Activated CD4-positive, alpha-beta T cell treated with anti-CD3 and anti-CD28 coated beads, Interleukin-2, Interleukin-4, amounts not matched to agents 100 ng/mL and 50 ng/mL, durations not matched to agents 16 hours and 8 hours (primary cell): ENCODE measurements at regions not wholly inside any gene's neighbourhood (a gene's known extent, or its start where the extent isn't known, plus 50 kb on each side); places are given as distances from the start of the nearest gene placed in this dataset.

Source experiments
- DNase-seq: peaks from one replicate; pipeline ENCODE4 v3.0.0-alpha.2; 2020; ENCODE audit warnings: low spot score

DNA sequence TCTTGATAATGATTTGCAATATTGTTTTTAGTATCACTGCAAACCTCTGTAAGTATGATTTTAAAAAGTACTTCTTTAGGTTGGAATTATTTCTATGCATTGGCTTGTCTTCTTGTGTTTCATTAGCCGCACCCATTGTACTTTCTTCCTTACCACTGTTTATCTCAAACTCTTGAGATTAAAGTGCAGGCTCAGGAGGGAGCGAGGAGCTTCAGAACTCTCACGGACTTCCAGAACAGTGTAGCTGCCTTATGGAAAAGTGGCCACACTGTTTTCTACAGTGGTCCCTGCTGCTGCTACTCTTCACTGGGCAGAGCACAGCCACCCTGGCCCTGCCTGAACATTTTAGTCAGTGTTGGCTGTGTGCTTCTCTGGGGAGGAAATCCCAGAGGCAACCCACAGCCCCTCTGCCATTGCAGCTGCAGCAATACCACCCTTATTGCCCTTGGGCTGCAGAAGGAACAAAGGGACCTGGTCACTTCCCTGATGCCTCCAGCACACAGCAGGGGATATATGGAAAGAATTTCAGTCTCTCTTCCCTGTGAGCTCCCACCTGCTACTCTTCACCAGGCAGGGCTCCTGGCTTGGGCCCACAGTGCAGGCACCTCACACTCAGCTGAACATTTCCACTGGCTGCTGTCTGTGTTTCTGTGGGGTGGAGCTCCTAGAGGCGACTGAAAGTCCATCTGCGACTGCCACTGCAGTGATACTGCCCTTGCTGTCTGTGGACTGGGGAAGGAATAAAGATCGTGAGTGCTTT, 91.7 kb upstream of the MAP3K4 start:
- no peak for DNase-seq

DNA sequence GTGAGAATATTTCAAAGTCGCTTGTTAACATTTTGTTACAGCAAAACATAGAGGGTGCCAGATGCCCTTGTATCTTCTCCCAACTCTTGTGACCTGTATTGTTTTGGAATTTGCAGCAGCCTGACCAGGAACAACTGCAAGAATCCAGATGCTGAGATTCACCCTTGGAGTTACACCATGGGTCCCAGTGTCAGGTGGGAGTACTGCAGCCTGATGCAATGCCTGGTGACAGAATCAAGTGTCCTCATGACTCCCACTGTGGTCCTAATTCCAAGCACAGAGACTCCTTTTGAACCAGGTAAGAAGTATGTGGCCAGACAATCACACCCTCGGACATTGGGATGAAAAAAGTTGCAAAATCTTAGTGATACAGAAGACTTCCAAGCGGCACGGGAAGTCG, 79.6 kb upstream of the MAP3K4 start:
- no peak for DNase-seq

DNA sequence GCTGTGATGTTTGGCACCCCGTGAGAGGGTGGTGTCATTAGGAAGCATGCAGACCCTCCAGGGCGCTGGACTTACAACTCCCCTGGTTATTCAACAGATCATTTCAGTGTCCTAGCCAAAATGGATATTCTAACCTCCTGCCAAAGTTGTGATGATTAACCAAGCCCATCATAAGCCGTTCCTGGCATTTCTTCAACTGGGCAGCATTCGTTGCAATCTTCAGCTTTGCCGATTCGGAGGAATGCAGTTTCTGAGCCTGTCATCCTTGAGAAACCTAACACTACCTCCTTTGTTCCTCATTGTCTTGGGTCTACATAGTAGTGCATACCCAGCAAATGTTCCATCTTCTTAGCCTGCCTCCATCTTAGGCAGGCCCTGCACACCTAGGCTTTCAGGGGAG, 79.2 kb upstream of the MAP3K4 start:
- no peak for DNase-seq

DNA sequence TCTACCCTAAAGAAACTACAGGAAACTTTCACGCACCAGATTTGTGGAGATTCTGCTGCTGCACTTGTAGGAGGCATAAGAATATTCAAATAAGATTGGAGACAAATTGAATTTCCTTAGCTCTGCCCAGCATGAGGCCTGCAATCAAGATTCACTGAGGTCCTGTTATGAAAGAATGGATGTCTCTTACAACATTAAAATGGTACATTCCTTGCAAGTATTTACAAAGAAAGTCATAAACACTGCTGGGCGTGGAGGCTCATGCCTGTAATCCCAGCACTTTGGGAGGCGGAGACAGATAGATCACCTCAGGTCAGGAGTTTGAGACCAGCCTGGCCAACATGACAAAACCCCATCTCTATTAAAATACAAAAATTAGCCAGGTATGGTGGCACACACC, 74.0 kb upstream of the MAP3K4 start:
- no peak for DNase-seq

DNA sequence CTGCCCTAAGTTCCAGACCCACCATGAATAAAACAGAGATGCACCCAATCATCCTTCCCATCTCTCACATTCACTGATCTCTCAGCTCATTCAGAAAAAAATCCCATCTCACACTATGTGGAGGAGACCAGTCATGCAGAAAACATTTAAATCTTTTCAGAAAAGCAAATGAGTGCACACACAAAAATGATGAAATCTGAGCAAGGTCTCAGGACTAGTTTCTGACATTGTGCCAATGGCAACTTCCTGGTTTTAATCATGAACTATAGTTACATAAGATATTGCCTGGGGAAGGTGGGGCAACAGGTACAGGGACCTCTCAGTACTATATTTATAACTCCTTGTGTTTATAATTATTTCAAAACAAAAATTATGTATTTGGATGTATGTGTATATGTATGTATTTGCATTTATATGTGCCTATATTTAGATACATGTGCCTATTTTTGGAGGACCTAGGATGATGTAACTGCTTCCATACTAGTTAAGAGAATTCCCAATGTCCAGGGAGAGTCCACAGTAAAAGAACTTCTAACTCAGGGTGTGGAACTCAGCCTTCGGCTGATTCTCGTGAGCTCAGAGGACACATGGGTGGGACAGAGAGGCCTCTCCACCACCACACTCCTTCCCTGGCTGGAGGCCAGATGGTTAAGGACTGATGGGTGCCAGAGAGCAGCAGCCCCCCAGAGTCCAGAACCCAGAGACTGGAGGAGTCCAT, 71.7 kb upstream of the MAP3K4 start:
- no peak for DNase-seq

DNA sequence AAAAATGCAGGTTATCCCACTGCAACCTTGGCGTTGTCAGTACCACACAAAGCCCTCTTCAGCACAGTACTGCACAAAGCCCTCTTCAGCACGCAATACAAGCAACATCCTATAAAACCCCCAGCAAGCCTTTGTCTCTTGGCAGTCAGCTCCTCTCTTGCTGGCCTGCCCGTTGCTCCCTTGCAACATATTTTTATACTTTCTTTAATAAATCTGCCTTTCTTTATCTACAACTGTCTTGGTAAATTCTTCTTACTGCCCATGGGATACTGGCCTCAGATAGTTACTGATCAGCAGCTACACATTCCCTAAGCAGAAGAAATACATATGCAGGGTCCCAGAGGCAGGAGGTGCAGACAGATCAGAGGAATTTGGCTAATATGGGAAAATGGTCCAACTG, 70.5 kb upstream of the MAP3K4 start:
- DNase-seq, result no peak

DNA sequence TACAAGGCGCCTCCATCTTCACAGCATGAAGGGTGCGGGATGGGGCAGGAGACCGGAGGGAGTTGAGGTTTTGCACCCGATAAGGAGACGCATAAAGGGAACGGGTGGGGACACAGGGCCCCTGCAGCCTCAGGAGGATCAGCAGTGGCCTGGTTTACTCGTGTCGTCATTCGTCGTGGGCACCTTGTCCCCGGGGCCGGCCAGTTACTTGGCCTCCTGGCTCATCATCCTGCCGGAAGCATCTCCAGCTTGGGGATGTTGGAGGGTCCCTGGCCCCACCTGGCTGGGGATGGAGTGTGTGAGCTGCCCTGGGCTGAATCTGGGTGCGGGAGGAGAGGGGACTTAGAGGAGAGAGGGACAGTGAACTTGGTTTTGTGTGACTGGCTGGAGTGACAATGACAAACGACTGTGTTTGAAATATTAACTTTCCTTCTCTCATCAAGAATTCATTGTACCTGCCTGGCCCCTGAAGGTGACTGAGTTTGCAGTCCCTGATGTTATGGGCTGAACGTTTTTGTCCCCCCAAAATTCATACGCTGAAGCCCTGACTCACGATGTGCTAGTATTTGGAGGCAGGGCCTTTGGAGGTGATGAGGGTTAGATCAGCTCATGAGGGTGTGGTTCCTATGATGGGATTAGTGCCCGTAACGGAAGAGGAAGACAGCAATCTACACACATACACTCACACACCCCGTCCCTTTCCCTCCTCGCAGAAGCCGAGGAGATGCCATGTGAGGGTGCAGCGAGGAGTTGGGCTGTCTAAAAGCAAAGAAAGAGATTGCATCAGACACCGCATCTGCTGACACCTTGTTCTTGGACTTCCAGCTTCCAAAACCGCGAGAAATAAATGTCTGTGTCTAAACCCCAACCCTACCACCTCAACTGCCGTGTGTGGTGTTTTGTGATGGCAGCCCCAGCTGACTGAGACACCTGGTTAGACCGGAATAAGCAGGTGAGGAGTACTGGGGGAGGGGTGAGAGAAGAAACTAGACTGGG, 65.0 kb upstream of the MAP3K4 start:
- DNase-seq, result no peak

DNA sequence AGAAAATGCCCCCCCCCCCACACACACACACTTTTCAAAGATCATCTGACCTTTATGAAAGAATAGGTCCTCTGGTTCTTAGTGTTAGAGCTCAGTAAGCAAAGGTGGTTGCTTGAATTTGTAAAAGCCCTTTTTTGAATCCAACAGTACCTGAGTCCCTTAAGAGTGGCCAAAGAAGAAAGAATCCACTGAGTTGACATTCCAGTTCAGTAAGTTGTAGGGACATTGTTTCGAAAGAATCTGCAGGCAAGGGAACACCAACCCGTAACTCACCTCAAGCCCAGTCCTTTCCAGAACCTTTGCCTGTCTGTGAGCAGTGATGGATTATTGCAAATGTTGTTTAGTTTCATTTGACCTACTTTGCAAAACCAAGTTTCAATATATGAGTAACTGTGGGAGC, 64.2 kb upstream of the MAP3K4 start:
- peak; percentile 2 for DNase-seq

DNA sequence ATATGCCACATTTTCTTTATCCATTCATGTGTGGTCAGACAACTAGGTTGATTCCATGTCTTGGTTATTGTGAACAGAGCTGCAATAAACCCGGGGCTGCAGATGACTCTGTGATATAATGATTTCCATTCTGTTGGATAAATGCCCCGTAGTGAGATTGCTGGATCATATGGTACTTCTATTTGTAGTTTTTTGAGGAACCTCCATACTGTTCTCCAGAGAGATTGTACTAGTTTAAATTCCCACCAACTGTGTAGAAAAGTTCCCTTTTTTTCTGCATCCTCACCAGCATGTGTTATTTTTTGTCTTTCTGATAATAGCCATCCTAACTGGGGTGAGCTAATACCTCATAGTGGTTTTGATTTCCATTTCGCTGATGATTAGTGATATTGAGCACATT, 62.2 kb upstream of the MAP3K4 start:
- no peak for DNase-seq

DNA sequence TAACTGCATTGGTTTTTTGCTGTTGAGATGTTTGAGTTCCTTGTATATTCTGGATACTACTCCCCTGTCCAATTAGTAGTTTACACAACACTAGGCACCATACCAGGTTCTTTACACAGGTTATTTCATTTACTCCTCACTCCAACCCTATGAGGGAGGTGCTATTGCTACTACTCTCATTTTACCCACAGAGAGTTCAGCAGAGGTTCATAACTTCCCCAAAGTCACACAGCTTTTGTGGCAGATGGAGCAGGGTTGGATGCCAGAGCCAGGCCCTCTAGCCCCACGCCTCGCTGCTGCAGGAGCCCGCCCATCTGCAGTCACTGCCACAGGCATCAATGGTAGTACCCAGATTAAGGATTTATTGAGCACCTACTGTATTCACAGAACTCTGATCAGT, 61.7 kb upstream of the MAP3K4 start:
- DNase-seq, result no peak

DNA sequence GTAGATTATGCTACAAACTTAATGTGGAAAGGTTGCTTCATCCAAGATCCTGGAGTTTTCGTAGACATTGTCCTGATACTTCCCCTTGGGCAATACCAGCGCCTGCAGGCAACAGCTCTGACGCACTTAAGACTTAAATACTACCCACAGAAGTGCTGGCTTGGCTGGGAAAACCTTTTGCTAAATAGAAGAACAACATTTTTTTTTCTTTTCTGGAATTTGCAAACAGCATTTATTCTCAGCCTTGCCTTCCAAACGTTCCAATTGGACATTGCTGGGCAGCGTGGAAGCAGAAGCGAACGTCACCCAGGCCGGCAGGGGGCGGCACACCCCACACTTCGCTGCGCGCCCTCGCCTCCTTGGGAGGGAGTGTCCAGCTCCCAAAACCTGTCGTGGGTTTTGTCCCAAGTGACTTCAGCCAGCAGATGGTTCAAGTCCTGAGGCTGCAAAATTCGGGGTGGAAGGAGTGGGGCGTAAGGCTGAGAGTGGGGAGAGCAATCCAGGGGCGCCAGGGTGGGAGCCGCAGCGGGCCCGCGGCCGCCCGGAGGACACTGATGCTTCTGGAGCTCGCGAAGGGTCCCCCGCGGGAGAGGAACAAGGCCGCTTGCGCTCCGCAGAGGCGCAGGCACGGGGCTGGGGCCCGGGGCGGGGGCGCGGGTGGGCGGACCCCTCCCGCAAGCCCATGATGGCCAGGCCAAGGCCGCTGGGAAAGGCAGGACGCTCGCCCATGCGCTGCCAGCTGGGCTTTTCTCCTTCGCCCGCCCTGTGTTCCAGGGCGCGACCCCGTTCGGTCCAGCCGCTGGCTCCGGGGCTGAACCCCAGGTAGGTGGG, 60.8 kb upstream of the MAP3K4 start:
- peak; percentile 53 for DNase-seq

DNA sequence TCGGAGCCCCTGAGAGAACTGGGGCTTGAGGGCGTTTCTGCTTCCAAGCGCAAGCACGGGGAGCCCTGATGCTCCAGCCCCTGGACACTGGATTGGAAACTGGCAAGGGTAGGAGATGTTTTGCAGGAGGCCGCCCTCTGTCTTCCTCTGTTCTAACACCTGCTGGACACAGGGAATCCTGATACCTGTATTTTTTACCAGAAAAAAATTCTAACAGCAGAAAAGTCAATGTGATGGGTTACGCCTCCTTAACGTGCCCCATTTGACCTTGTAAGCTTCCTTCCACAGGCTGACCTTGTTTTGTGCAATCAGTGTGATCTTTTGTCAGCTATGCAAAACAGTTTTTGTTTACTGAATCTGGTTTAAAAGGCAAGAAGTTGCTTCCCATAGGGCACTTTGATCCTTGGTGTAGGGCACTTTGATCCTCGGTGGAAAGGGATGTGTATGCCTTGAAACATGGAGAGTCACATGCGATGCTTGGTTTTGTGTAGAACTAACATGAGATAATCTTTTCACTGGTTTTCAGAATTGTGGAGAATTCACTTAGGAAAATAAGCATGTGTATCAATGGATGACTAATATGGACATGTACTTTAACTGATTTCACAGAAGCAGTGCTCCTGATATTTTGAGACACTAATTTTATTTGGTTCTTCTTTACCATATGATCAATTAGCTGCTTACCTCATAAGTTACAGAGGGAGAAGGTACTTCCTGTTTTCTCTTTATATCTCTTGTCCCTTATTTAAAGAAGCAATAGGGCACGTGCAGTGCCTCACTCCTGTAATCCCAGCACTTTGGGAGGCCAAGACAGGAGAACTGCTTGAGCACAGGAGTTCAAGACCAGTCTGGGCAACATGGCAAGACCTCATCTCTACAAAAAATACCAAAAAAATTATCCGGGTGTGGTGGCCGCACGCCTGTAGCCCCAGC, 59.9 kb upstream of the MAP3K4 start:
- no peak for DNase-seq

DNA sequence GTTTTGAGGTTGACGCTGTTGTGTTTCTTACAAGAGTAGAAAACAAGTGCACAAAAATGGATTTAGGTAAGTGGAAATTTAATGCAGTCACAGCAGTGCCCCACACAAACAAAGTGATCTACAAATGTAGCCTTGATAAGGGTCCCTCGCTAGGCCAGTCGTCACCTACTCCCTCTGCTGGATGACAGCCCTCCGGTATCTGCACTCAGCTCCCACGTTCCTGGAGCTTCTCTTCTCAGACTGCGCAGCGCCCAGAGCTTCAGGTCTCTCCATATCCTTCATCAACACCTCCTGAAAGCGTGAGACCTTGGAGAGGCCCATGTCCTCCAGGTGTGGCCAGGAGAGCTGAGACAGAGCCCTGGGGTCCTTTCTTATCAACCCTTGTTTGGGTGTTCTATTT, 58.3 kb upstream of the MAP3K4 start:
- DNase-seq, result no peak

DNA sequence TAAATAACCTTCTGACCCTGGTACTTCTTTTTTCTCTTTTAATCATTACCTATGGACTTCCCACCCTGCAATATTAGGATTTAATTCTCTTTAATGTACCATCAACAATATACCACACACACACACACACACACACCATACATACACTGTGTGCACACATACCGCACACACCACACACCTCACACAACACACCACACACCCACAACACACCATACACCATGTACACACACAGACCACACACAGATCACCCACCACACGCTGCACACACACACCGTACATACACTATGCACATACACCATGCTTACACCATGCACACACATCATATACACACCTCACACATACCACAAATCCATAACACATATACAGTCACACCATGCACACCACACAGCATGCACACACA, 57.4 kb upstream of the MAP3K4 start:
- DNase-seq, result no peak

DNA sequence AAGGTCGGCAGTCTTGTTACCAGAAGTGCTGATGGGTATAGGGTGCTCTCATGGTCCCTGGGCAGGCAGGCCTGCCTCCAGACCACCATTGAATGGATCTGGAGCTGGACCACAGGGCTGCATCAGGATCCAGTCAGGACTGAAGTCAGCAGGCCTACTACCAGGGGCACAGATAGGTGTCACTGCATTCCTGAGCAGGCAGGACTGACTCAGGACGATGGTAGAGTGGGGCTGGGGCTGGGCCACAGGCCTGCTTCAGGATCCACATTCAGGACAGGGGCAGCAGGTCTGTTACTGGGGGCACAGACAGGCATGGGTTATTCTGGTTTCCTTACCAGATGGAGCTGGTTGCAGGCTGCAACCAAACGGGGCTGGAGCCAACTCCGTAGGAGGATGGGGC, 51.4 kb upstream of the MAP3K4 start:
- DNase-seq, result no peak
